Gastroesophageal sphincter (tissue), 3 donors: ENCODE measurements at regions not wholly inside any gene's neighbourhood (a gene's known extent, or its start where the extent isn't known, plus 50 kb on each side); places are given as distances from the start of the nearest gene placed in this dataset.

Source experiments
- EP300 ChIP-seq: sonication (generic); formaldehyde crosslinking; IDR thresholded peaks from one replicate; pipeline ENCODE4 v1.6.1; 2017; ENCODE audit warnings: antibody characterized with exemption, mild to moderate bottlenecking
- POLR2A ChIP-seq, 2 donors: fragments of 450-650 bp; IDR thresholded peaks; one replicate each; pipeline ENCODE4 v1.6.1; 2017; ENCODE audit warnings: antibody characterized with exemption in 2 of 2, mild to moderate bottlenecking in 2 of 2, moderate library complexity in 1 of 2
- POLR2AphosphoS5 ChIP-seq: sonication (generic); formaldehyde crosslinking; IDR thresholded peaks from one replicate; pipeline ENCODE4 v1.6.1; 2017; ENCODE audit warnings: antibody characterized with exemption
- TF ChIP-seq, protein P1 (sequence below), 4 experiments: fragments of 200-600 bp in 2 of 4; fragments of 450-650 bp in 2 of 4; sonication (generic) in 1 of 4; IDR thresholded peaks; one replicate each; pipeline ENCODE4 v1.5.1; 2017 to 2019; ENCODE audit warnings: antibody characterized with exemption in 4 of 4, mild to moderate bottlenecking in 2 of 4, moderate library complexity in 2 of 4

DNA sequence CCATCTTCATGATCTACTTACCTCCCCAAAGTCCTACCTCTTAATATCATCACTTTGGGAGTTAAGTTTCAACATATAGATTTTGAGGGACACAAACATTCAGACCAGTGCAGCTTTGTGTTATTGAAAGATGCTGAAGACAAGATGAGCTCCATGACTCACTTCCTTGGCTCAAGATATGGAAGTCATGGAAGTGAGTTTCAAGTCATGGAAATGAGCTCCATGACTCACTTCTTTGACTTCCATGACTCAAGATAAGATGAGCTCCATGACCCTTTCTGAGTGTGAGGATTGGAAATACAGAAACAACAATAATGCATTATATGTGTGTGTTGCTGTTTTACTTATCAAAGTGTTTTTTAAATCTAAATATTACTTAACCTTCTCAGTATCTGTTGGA lies 170.2 kb upstream of the TPRG1 start:
- TF ChIP-seq, protein P1, sequence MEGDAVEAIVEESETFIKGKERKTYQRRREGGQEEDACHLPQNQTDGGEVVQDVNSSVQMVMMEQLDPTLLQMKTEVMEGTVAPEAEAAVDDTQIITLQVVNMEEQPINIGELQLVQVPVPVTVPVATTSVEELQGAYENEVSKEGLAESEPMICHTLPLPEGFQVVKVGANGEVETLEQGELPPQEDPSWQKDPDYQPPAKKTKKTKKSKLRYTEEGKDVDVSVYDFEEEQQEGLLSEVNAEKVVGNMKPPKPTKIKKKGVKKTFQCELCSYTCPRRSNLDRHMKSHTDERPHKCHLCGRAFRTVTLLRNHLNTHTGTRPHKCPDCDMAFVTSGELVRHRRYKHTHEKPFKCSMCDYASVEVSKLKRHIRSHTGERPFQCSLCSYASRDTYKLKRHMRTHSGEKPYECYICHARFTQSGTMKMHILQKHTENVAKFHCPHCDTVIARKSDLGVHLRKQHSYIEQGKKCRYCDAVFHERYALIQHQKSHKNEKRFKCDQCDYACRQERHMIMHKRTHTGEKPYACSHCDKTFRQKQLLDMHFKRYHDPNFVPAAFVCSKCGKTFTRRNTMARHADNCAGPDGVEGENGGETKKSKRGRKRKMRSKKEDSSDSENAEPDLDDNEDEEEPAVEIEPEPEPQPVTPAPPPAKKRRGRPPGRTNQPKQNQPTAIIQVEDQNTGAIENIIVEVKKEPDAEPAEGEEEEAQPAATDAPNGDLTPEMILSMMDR (IDR thresholded peaks at IDR 0.05) = no peak
- TF ChIP-seq POLR2A (IDR thresholded peaks at IDR 0.05) = no peak
- no peak for TF ChIP-seq POLR2AphosphoS5
- TF ChIP-seq EP300 = no peak
